ENCODE measurements at regions not wholly inside any gene's neighbourhood (a gene's known extent, or its start where the extent isn't known, plus 50 kb on each side); places are given as distances from the start of the nearest gene placed in this dataset.
"Not testable (repeated sequence)": the region's sequence is repeated elsewhere in the genome, so short reads cannot be mapped to it uniquely, and the experiment has no call there.

DNA sequence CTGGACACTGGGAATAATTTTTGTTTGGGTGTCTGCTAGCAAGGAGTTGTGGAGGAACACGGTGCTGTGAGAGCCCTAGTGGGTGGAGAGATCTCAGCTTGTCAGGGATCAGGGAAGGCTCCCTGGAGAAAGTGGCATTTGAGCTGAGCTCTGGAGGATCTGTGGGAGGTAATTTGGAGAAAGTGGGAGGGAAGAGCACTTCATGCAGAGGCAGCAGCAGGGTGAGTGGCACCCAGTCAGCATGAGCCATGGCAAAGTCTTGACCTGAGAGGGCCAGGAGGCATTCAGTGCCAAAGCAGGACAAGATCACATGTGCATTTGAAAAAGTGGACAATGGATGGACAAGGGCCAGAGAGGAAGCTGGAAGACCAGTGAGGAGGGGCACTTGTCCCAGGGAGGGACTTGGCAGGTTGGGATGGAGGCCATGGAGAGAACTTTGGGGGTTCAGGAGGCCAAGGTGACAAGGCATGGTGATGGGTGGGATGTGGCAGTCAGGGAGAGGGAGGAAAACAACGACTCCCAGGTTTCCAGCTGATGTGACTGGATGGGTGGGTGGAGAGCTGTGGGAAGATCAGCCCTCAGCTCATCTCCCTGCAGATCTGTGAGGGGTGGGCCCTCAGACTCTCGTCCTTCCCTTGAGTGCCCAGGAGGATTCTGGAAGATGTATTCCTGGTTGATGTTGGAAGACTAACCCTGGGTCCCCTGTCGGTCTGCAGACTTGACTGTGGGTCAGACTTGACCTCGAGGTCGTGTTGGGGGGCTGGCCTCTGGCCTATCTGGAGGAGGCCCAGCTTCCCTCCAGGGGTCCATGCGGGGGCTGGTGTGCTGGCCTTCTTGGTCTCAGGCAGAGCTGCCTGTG is 68.9 kb upstream of the PITX1 start:
- DNase-seq (ENCODE audit: extremely low read depth in 1 of 2, low read depth in 1 of 2) = no peak

DNA sequence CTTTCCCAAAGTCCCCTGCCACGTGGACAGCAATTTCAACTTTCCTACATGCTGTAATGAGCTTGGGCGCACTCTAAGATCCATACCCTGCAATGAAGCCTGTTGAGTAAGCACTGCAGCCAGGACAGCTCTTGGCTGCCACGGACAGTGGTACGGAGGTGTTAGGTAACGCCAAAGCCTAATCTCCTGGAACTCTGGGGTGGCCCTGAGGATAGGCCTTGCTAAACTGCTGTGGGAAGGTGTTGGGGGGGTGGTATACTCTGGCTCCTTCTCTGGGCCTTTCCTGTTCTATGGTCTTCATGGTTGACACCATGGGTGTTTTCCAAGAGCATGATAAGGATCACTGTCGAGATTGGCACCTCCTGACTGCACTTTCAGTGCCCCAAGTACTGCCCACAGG is 66.4 kb upstream of the PITX1 start:
- no peak for DNase-seq (ENCODE audit: extremely low read depth in 1 of 2, low read depth in 1 of 2)

- no peak for DNase-seq (ENCODE audit: extremely low read depth in 1 of 2, low read depth in 1 of 2)
Observed at GRCh38 chr5:135100011-135100410, 66.0 kb upstream of the PITX1 start.

DNA sequence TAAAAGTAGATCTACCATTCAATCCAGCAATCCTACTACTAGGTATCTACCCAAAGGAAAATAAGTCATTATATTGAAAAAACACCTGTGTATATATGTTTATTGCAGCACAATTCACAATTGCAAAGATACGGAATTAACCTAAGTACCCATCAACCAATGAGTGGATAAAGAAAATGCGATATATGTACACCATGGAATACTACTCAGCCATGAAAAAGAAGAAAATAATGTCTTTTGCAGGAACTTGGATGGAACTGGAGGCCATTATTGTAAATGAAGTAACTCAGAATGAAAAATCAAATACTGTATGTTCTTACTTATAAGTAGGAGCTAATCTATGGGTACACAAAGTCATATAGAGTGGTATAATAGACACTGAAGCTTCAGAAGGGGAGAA is 63.4 kb upstream of the PITX1 start:
- no peak for DNase-seq (ENCODE audit: extremely low read depth in 1 of 2, low read depth in 1 of 2)

DNA sequence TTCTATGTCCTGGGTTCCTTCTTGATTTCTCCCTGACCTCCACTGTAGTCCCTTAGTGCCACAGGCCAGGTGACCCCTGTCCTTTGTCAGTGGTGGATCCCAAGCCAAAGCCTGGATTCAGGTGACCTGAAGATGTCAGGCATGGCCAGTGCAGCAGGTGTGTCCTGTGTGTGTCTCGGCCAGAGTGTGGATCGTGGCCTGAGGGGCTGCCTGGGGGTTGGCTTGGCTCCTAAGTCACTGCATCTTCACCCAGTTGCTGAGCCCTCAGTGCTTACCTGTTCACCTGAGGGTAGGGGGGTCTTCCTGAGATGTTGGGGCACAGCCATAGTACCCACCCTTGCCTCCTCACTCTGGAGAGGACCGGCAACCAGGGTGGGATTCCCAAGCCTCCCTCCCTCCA is 61.8 kb upstream of the PITX1 start:
- no peak for DNase-seq (ENCODE audit: extremely low read depth in 1 of 2, low read depth in 1 of 2)

DNA sequence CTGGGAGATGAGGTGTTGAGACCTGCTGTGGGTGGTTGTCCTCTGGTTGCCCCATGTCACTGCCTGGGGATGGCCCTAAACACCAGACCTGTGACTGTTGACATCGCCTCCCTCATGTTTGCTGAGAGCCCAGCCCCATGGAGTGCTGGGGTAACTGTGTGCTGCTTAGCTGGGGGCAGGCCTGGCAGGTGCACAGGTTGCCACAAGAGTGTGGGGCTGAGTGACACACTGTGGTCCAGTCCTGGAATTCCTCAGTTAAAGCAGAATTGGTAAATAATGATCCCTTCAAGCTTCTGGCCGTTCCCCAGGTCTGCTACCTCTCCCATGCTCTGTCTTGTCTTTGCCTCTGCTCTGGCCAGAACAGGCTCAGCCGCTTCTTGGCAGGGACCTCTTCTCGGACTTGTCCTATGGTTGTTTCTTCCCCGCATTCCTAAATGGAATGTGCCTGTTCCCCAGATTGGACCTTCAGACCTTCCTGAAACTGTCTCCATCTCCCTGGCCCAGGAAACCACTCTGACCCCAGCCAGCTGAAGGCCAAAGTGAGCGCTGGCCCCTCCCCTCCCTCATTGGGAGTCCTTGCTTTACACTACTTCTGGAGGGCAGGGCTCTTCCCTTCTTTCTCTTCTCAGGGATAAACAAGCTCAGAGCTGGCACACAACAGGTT is 61.2 kb upstream of the PITX1 start:
- no peak for DNase-seq (ENCODE audit: extremely low read depth in 1 of 2, low read depth in 1 of 2)

- DNase-seq (ENCODE audit: extremely low read depth in 1 of 2, low read depth in 1 of 2) = no peak
Observed at GRCh38 chr5:135094339-135095051, 60.5 kb upstream of the PITX1 start.

DNA sequence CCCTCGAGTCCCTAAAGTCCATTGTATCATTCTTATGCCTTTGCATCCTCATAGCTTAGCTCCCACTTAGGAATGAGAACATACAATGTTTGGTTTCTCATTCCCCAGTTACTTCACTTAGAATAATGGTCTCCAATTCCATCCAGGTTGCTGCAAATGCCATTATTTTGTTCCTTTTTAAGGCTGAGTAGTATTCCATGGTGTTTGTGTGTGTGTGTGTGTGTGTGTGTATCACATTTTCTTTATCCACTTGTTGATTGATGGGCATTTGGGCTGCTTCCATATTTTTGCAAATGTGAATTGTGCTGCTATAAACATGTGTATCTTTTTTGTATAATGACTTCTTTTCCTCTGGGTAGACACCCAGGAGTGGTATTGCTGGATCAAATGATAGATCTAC is 59.5 kb upstream of the PITX1 start:
- DNase-seq (ENCODE audit: extremely low read depth in 1 of 2, low read depth in 1 of 2) = not testable (repeated sequence)

GRCh38 chr5:135092476-135092875 is 58.4 kb upstream of the PITX1 start:
- no peak for DNase-seq (ENCODE audit: extremely low read depth in 1 of 2, low read depth in 1 of 2)

GRCh38 chr5:135091286-135091685 is 57.3 kb upstream of the PITX1 start:
- no peak for DNase-seq (ENCODE audit: extremely low read depth in 1 of 2, low read depth in 1 of 2)

- DNase-seq (ENCODE audit: extremely low read depth in 1 of 2, low read depth in 1 of 2) = no peak
Observed at GRCh38 chr5:135089912-135090311, 55.9 kb upstream of the PITX1 start.

GRCh38 chr5:135088911-135089310 is 54.9 kb upstream of the PITX1 start:
- DNase-seq (ENCODE audit: extremely low read depth in 1 of 2, low read depth in 1 of 2) = no peak

- DNase-seq (ENCODE audit: extremely low read depth in 1 of 2, low read depth in 1 of 2) = no peak
Observed at GRCh38 chr5:135087950-135088349, 53.9 kb upstream of the PITX1 start.

GRCh38 chr5:135085936-135086725 is 52.1 kb upstream of the PITX1 start:
- DNase-seq (ENCODE audit: extremely low read depth in 1 of 2, low read depth in 1 of 2) = no peak

GRCh38 chr5:135085133-135085935 is 51.3 kb upstream of the PITX1 start:
- DNase-seq (ENCODE audit: extremely low read depth in 1 of 2, low read depth in 1 of 2) = no peak
